Panc1 (cell line): ENCODE measurements at regions not wholly inside any gene's neighbourhood (a gene's known extent, or its start where the extent isn't known, plus 50 kb on each side); places are given as distances from the start of the nearest gene placed in this dataset.

ENCODE experiments used
- ATAC-seq: fragments of 200-7000 bp; cut with Tn5 transposase; 2 replicates; pipeline ENCODE4 v1.9.1; 2020; ENCODE audit warnings: mild to moderate bottlenecking, moderate library complexity
- BruUV-seq: library from RNA; stranded (reverse); fragments of 400-500 nt; replicated peaks from 2 replicates; lab custom pipeline; 2021; lab: Mats Ljungman, UMichigan
- CTCF ChIA-PET: fragments of 300-600 bp; sonication (Branson Sonifier 250); formaldehyde crosslinking; loops from one replicate; lab custom pipeline; 2022; ENCODE audit warnings: antibody characterized with exemption; lab: Charles Lee
- POLR2A ChIA-PET: fragments of 300-600 bp; sonication (Branson Sonifier 250); formaldehyde crosslinking; loops from one replicate; lab custom pipeline; 2022; ENCODE audit warnings: antibody characterized with exemption; lab: Charles Lee
- DNase-seq: peaks from one replicate; pipeline ENCODE4 v3.0.0-alpha.2; 2010; ENCODE audit warnings: low read depth, low spot score
- H3K27ac ChIP-seq: 2 replicates; pipeline ENCODE4 v1.5.1; 2011; ENCODE audit warnings: mild to moderate bottlenecking, low read length, inconsistent platforms
- H3K27me3 ChIP-seq: fragments of 200-500 bp; sonication (Bioruptor generic); 2 replicates; pipeline ENCODE4 v1.6.0; 2014; ENCODE audit warnings: low read length, inconsistent platforms; ENCODE audit not compliant: control insufficient read depth, insufficient read depth
- H3K36me3 ChIP-seq: fragments of 200-500 bp; sonication (Bioruptor generic); 2 replicates; pipeline ENCODE4 v1.5.1; 2014; ENCODE audit warnings: inconsistent platforms, mild to moderate bottlenecking, low read length, moderate library complexity; ENCODE audit not compliant: control insufficient read depth, insufficient read depth
- H3K4me1 ChIP-seq: 2 replicates; pipeline ENCODE4 v1.5.1; 2011; ENCODE audit warnings: inconsistent platforms, mild to moderate bottlenecking, low read length, moderate library complexity; ENCODE audit not compliant: control insufficient read depth, insufficient read depth
- H3K4me3 ChIP-seq, 2 experiments: 2 replicates each; pipeline ENCODE4 v1.5.1; 2011 to 2012; ENCODE audit warnings: low read depth in 2 of 2, low read length in 2 of 2, mild to moderate bottlenecking in 2 of 2, inconsistent platforms in 1 of 2, moderate library complexity in 1 of 2
- H3K9me3 ChIP-seq: fragments of 200-500 bp; sonication (Bioruptor generic); 2 replicates; pipeline ENCODE4 v1.5.1; 2014; ENCODE audit warnings: low read depth, mild to moderate bottlenecking, inconsistent platforms, low read length, moderate library complexity; ENCODE audit not compliant: control insufficient read depth, insufficient read depth
- CTCF ChIP-seq: fragments of 450-650 bp; IDR thresholded peaks from 2 replicates; pipeline ENCODE4 v1.5.1; 2017; ENCODE audit warnings: mild to moderate bottlenecking
- POLR2AphosphoS5 ChIP-seq: IDR thresholded peaks from 2 replicates; pipeline ENCODE4 v1.6.1; 2012; ENCODE audit warnings: mild to moderate bottlenecking, low read depth, low read length, moderate library complexity
- REST ChIP-seq, 2 experiments: IDR thresholded peaks; 2 replicates each; pipeline ENCODE4 v1.6.1; 2011 to 2012; ENCODE audit warnings: low read depth in 2 of 2, control low read depth in 1 of 2, low read length in 1 of 2, mild to moderate bottlenecking in 1 of 2, moderate library complexity in 1 of 2; ENCODE audit not compliant: insufficient read depth in 1 of 2
- SIN3A ChIP-seq: IDR thresholded peaks from 2 replicates; pipeline ENCODE4 v1.6.1; 2012; ENCODE audit warnings: low read depth, mild to moderate bottlenecking, low read length, moderate library complexity, borderline replicate concordance; ENCODE audit not compliant: insufficient read depth
- TCF7L2 ChIP-seq: IDR thresholded peaks from 2 replicates; pipeline ENCODE4 v1.6.1; 2011; ENCODE audit warnings: mild to moderate bottlenecking, low read depth, low read length, inconsistent platforms
- in situ Hi-C: cut with HindIII; loops from 2 replicates; pipeline ENCODE4 v1.10.0; 2016; ENCODE audit warnings: low sequenced_read_pairs, low pct_unique_long_range_greater_than_20kb
- intact Hi-C: fragments of 100-400 bp; cut with micrococcal nuclease; formaldehyde crosslinking; loops from one replicate; pipeline ENCODE4 v1.10.0; 2022; ENCODE audit not compliant: unreplicated experiment

- H3K27ac ChIP-seq = no peak overlapping the region
- no peak for TF ChIP-seq SIN3A
- peak; percentile 83 for TF ChIP-seq CTCF
- POLR2A ChIA-PET = no interaction called here
- in situ Hi-C loops = no loop called here
- CTCF ChIA-PET = no interaction called here
- H3K9me3 ChIP-seq = no peaks in the 10 kb centered on the region
- no peaks in the 10 kb centered on the region for H3K36me3 ChIP-seq
- ATAC-seq = peak; percentile 82; the same call in 1 of the 2 replicates
- intact Hi-C loops = loop anchor here (2.0 kb wide), 1 partner anchor 338 kb away; no protein-coding TSS in a partner anchor
- H3K4me1 ChIP-seq = no peaks in the 10 kb centered on the region
- H3K27me3 ChIP-seq = peaks cover 2% of the 10 kb centered on the region
- BruUV-seq = no TSS peak
- H3K4me3 ChIP-seq = 0 out of 4 replicates have a peak overlapping the region, but pooled peaks of 1 of the 2 experiments have one; percentile 24
- DNase-seq = peak; percentile 25
These were observed 75.4 kb upstream of the TMEM244 start for GRCh38 chr6:129936329-129937165.

DNA sequence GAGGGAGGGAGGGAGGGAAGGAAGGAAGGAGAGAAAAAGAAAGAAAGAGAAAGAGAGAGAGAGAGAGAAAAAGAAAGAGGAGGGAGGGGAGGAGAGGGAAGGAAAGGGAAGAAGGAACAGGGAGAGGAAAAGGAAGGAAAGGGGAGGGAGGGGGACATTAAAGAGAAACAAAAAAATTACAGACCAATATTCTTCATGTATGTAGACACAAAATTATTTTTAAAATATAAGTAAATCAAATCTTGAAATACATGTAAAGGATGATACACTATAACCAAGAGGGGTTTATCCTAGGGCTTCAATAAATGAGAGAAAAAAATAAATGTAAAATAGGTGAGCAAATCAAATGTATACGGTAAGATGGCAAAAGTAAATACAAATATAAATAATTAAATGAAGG is 71.2 kb upstream of the TMEM244 start:
- Histone ChIP-seq H3K36me3 (no peaks in the 10 kb centered on the region), H3K4me3 (no peak overlapping the region), H3K27ac (no peak overlapping the region), H3K27me3 (no peaks in the 10 kb centered on the region; the same call in 1 of the 2 replicates), H3K9me3 (no peaks in the 10 kb centered on the region), H3K4me1 (no peaks in the 10 kb centered on the region)
- intact Hi-C loops (loop anchor here (5.0 kb wide), 1 partner anchor 35 kb away; no protein-coding TSS in a partner anchor), in situ Hi-C loops (no loop called here)
- TF ChIP-seq POLR2AphosphoS5 (no peak), TCF7L2 (no peak), CTCF (no peak), SIN3A (no peak), REST (IDR thresholded peaks at IDR 0.05; ENCODE audit: insufficient read depth in 1 of 2, low read depth in 2 of 2, low read length in 1 of 2) (no peak)
- ChIA-PET POLR2A (no interaction called here), CTCF (no interaction called here)
- no peak for DNase-seq
- BruUV-seq = no TSS peak
- no peak for ATAC-seq
